NCI-H1092 treated with DMSO at 0.1 percent for 48 hours (cell line): ENCODE measurements at regions not wholly inside any gene's neighbourhood (a gene's known extent, or its start where the extent isn't known, plus 50 kb on each side); places are given as distances from the start of the nearest gene placed in this dataset.
"Not testable (repeated sequence)": the region's sequence is repeated elsewhere in the genome, so short reads cannot be mapped to it uniquely, and the experiment has no call there.

ENCODE experiments used
- DNase-seq: peaks from one replicate; lab custom pipeline; 2025; lab: John Stamatoyannopoulos, UW

GRCh38 chr2:61774351-61774750 is 79.5 kb downstream of the FAM161A start:
- no peak for DNase-seq

DNA sequence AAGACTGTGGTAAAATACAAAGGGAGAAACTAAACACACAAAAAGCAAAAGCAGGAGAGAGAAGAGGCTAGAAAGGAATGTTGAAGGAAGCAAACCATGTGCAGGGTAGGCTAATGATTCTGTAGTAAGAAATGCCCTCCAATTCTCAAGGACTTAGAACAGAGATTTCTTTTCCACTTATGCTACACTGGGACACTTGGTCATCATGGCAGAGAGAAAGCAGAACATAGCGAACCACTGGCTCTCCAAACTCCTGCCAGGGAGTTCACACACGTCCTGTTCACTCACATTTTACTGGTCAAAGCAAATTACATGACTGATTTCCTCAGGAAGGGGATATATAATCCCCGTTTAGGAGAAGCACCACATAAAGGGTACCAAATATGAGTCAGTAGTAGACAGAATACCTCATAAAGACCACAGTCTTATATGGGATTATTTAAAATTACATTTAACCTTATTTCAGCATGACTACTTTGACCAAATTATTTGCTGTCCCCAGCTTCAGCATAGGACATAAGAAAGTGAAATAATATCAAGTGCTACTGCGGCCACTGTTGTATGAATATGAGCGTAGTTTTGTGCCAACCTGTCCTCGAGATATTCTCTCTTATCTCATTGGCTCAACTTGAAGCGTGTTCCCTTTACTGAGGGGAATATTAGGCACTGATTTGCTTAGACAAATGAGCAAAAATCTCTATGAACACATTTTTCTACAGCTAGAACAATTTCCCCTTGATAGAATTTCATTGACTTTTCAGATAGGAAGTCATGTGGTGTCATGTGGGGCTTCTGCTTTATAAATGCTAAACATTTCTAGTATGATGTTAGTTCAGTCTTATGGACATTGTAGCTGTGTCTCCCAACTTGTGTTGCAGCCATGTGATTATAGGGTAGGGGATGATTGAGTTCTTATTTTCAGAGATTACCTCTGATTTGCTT is 81.7 kb downstream of the FAM161A start:
- DNase-seq: no peak

GRCh38 chr2:61770746-61771145 is 83.1 kb downstream of the FAM161A start:
- no peak for DNase-seq

GRCh38 chr2:61770298-61770697 is 83.6 kb downstream of the FAM161A start:
- no peak for DNase-seq

DNA sequence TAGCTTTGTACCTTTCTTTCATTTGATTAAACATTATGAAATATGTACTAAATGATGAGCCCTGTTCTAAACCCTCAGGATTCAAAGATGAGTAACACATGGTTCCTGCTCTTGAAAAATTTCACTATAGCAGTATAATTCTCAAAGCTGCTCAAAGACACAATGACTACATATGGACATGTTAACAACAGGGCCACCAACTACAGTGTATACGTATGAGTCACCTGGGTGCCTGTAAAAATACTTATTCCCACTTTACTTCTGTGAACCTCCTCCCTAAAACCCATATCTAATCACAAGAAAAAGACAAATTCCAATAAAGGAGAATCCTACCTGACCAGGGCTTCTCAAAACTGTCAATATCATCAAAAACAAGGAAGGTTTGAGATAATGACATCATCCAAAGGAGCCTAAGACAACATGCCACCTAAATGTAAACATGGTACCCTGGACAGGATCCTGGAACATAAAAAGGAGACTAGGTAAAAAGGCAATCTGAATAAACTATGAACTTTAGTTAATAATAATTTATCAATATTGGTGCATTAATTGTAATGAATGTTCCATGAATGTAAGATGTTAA is 84.7 kb downstream of the FAM161A start:
- no peak for DNase-seq

GRCh38 chr2:61764035-61764800 is 89.6 kb downstream of the FAM161A start:
- DNase-seq: peak; percentile 93

DNA sequence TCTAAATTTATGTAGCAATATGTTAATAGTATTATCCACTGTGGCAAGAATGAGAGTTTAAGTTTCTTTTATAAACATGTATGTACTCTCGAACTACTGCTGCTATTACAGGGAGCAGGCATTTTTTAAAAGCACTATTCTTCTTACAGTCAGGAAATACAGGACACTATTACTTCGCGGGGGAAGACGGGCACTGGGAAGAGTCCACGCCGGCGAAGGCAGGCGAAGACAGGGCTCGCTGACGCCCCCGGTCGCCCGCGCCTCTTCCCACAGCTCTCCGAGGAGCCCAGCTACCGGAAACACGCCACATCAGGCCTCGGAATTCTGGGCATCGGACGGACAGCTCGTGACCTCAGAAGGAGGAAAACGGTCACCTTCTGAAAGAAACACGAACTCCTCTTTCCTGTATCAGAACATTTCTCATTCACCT is 90.2 kb downstream of the FAM161A start:
- DNase-seq: peak; percentile 83

DNA sequence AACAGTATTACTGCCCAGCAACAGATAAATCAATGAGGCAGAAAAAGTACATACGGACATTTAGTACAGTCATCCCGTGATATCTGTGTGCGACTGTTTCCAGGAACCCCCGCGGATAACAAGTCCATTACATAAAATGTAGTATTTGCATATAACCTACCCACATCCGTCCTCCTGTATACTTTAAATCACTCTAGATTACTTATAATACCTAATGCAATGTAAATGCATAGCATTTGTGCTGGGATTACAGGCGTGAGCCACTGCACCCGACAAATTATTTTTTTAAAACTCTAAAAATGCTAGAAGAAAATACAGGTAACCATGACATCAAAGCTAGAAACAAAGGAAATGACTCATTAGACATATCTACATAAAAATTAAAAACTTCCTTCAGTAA is 91.6 kb downstream of the FAM161A start:
- no peak for DNase-seq

DNA sequence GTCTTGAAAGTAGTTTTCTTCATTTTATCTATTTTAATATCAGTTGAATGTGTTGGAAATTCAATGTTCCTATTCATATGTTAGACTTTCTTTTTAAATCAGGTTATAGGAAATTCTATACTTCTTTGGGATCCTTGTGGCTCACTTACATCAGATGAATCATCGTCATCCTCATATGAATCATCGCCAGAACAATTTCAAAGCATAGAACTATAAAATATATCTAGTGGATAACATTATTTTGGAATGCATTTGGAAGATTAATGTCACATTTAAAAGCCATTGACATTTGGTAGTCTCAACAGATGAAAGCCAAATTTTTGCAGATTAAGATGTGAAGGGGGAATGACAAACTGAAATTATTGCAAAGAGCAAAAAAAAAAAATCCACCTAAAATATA is 94.1 kb downstream of the FAM161A start:
- no peak for DNase-seq

DNA sequence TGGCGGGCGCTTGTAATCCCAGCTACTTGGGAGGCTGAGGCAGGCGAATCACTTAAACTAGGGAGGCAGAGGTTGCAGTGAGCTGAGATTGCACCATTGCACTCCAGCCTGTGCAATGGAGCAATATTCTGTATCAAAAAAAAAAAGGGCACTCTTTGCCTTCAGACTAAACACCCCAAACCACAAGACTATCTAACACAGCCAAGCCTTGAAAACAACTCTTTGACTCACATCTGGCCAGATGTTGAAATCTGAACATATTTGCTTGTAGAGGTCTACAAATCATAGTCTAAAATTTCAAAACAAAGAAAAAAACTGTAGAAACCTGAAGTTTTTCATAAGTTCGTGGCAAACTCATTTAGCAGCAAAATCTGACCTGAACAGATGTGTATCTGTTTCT is 94.9 kb downstream of the FAM161A start:
- no peak for DNase-seq

- DNase-seq: no peak
Observed at GRCh38 chr2:61758159-61758558, 95.7 kb downstream of the FAM161A start.

GRCh38 chr2:61753512-61753911 is 100.3 kb downstream of the FAM161A start:
- no peak for DNase-seq

DNA sequence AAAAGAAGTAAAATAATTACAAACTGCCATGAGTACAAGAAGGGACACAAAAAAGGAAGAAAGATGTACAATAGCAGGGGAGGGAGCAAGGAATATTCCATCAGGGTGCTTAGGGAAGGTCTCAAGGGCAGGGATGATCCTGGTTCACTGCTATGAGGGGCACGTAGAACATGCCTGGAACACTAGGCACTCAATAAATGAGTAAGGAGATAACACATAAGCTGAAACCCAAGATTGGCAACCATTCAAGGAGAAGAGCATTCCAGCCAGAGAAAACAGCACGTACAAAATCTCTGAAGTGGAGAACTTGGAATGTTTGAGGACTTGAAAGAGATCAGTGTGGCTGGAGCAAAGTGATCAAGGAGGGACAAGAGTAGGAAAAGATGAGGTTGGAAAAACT is 103.2 kb downstream of the FAM161A start:
- DNase-seq: no peak

GRCh38 chr2:61742955-61743354 is 110.9 kb downstream of the FAM161A start:
- no peak for DNase-seq

- no peak for DNase-seq
Observed at GRCh38 chr2:61737841-61738240, 116.0 kb downstream of the FAM161A start.

DNA sequence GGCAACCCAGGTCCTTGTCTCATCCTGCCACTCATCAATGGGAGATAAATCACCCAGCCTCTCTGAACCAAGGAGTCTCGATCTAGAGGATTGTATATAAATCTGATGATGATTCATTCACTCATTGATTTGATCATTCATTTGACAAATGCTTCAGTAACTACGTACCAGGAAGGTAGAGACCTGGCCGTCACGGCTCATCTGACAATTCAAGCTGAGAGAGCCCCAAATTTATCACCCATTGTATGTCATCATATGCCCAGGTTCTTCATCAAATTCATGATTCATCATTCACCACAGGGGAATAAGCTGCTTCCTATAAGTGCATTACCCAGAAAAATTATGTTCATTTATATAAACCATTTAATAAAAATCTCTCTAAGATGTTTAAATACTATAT is 116.9 kb downstream of the FAM161A start:
- DNase-seq: no peak

DNA sequence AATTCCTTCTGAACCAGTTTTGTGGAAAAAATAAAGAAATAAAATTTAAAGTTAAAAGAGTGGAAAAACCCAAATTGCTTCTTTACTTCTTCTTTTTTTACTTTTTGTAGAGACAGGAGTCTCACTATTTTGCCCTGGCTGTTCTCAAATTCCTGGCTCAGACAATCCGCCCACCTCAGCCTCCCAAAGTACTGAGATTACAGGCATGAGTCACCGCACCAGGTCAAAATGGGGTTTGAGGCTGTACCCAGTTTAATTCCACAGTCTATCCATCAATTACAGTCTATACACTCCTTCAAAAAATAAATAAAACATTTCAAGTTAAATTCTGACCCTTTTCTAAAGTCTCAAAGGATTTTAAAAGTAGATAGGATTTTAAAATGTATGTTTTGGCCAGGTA is 120.3 kb downstream of the FAM161A start:
- no peak for DNase-seq

DNA sequence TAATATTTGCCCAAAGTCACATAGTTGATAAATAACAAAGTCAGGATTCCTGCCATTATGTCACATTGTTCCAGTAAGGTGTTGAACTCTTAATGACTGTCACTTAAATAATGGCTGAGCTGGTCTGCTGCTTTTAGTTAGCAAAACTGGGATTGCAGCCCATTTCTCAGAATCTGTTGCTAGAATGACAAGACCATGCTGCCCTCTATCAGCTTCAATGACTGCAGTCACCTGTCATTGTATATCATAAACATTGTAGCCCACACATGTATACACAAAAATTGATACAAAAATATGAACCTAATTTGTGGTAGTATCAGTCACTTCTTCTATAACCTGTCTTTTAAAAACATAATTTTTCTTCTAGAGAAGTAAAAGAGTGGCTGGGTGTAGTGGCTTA is 121.1 kb downstream of the FAM161A start:
- DNase-seq: no peak

DNA sequence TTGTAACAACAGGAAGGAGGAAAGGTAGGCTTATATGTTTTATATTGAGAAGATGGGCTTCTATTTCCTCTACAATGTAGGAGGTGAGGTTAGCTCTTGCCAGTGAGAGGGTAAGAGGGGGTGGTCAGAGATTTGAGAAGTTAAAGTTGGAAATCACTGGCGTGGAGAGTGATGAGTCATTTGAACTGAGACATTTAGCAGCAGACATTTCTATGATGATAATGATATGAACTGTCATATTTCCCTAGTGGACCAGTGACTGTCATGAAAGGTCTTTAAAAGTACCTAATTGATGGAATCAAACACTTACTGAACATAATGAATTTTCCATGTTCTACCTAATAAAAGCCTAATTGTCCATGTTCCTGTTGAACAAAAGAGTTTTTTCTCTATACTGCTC is 126.1 kb downstream of the FAM161A start:
- no peak for DNase-seq

DNA sequence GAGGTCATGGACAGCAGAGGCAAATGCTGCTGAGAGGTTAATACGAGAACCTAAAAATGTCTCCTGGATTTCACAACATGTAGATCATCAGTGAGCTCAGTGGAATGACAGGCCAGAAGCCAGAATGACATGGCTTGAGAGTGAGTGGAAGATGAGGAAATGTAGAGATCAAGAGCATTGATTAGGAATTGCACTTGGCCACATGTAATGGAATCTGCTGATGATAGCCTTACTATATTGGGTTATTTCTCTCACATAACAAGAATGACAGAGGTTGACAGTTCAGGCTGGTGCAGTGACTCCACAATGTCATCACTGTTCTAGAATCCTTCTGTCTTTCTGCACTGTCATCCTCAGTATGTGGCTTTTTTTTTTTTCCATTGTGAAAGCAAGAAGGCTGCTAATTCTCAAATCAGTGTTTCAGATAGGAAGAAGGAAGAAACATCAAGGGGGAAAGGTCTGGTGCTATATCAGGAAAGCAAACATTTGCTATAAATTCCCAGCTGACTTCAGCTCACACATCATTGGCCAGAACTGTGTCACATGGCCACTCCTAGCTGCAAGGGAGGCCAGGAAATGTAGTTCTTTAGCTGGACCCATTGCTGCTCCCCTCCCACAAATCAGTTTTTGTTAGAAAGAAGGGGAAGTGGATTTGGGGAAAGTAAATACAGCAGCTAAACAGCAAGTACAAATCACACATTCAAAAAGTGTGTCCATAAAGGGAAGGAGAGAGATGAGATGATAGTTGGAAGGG is 127.2 kb downstream of the FAM161A start:
- no peak for DNase-seq

GRCh38 chr2:61723364-61723763 is 130.5 kb downstream of the FAM161A start:
- DNase-seq: not testable (repeated sequence)

GRCh38 chr2:61722800-61723199 is 131.1 kb downstream of the FAM161A start:
- DNase-seq: no peak
